Esophagus (tissue), 2 donors: ENCODE measurements at regions not wholly inside any gene's neighbourhood (a gene's known extent, or its start where the extent isn't known, plus 50 kb on each side); places are given as distances from the start of the nearest gene placed in this dataset.

Experiments
- H3K27ac ChIP-seq, 2 donors: one replicate each; pipeline ENCODE4 v1.5.1; 2013; ENCODE audit warnings: low read depth in 2 of 2, mild to moderate bottlenecking in 2 of 2, inconsistent platforms in 1 of 2, low read length in 1 of 2, moderate library complexity in 1 of 2
- H3K27me3 ChIP-seq, 2 donors: one replicate each; pipeline ENCODE4 v1.6.1; 2013; ENCODE audit warnings: low read length in 2 of 2, control low read depth in 1 of 2, mild to moderate bottlenecking in 1 of 2; ENCODE audit not compliant: insufficient read depth in 2 of 2, control insufficient read depth in 1 of 2
- H3K36me3 ChIP-seq, 2 donors: one replicate each; pipeline ENCODE4 v1.6.1; 2013; ENCODE audit warnings: low read length in 1 of 2; ENCODE audit not compliant: control insufficient read depth in 2 of 2, insufficient read depth in 2 of 2
- H3K4me1 ChIP-seq, 2 donors: one replicate each; pipeline ENCODE4 v1.6.1; 2013; ENCODE audit warnings: low read length in 1 of 2; ENCODE audit not compliant: control insufficient read depth in 2 of 2, insufficient read depth in 2 of 2
- H3K4me3 ChIP-seq, 2 donors: one replicate each; pipeline ENCODE4 v1.5.1; 2013; ENCODE audit warnings: low read length in 2 of 2, mild to moderate bottlenecking in 2 of 2, low read depth in 1 of 2, moderate library complexity in 1 of 2
- H3K9me3 ChIP-seq, 2 donors: one replicate each; pipeline ENCODE4 v1.6.1; 2013; ENCODE audit warnings: mild to moderate bottlenecking in 2 of 2, low read depth in 1 of 2, low read length in 1 of 2, moderate library complexity in 1 of 2; ENCODE audit not compliant: control insufficient read depth in 2 of 2, insufficient read depth in 1 of 2
- WGBS, 2 donors: extraction: QIAGEN DNeasy Blood & Tissue Kit; methylation state at CpG; one replicate each; pipeline ENCODE4 v1.1.7; 2013; 5-methylcytosine and 5-hydroxymethylcytosine counted together
- donor health status: healthy with polysubstance abuse.
- donor health status: Bipolar disorder and iron deficiency.

DNA sequence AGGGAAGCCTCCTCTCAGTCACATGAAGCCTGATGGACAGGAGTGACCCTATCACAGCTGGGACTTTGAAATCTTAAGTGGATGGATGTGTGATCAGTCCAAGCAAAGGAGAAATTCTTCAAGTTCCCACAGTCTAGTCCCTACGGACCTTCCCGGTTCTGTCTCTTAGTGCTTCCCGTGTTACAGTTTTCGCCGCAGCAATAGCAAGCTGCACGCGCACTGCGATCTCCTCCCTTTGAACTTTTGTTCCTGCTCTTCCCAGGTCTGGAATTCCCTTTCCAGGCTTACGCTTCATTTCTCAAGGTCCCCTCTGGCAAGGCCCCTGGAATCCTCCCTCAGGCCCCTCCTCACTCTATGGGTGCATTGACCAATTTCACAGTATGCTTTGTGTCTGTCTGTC lies 89.2 kb downstream of the VEGFA start:
- WGBS, 2 donors, result 94 to 95% methylated on average over 9 of the region's 9 CpGs
- Histone ChIP-seq H3K36me3 (no peaks in the 10 kb centered on the region), H3K27me3 (no peaks in the 10 kb centered on the region), H3K9me3 (no peaks in the 10 kb centered on the region), H3K4me3 (no peak overlapping the region), H3K27ac (no peak overlapping the region), H3K4me1 (no peaks in the 10 kb centered on the region)

DNA sequence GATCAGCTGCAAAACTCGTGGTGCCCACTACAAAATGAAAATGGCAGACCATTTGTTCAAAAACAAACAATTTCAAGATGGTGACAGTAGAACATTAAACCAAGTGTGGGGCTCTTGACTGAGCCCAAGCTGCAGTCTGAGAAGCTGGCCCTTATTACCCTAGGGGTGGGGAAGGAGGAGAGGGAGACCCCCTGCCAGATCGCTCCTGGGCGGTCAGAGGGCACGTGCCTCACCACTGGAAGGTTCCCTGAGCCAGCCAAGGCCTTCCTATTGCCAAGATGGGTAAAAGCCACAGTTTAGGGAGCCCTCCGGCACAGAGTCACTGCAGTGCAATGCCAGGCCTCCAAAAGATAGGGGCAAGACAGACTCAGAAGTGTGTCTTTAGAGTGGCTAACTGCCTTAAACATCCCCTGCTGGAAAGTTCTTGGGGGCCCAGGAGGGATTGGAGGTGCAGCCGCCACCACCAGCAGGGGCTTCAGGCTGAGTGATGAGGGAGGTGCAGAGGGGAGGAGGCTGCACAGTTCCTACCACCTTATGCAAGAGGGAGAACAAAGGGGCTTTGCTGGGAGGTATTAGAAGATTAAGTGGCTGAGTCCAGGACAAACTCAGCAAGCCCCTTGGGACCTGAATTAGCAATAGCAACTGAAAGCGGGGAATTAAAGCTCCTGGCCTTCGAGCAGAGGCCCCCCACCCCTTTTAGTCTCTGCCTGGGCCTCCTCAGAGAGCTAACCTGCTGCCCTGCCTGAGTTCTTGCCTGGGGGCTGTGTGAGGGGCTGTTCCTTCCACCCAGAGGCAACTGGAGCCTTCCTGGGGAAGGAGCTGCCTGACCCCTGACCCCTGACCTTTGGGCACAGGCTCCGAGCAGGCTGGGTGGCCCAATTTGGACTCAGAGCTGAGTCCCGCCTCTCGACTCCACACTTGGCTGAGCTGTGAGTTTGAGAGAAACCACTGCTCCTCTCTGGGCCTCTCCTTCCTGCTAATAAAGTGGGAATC lies 88.4 kb downstream of the VEGFA start:
- 90 to 92% methylated on average over 10 to 11 of the region's 11 CpGs for WGBS, 2 donors
- no peaks in the 10 kb centered on the region for H3K36me3 ChIP-seq
- H3K27me3 ChIP-seq, result no peaks in the 10 kb centered on the region

DNA sequence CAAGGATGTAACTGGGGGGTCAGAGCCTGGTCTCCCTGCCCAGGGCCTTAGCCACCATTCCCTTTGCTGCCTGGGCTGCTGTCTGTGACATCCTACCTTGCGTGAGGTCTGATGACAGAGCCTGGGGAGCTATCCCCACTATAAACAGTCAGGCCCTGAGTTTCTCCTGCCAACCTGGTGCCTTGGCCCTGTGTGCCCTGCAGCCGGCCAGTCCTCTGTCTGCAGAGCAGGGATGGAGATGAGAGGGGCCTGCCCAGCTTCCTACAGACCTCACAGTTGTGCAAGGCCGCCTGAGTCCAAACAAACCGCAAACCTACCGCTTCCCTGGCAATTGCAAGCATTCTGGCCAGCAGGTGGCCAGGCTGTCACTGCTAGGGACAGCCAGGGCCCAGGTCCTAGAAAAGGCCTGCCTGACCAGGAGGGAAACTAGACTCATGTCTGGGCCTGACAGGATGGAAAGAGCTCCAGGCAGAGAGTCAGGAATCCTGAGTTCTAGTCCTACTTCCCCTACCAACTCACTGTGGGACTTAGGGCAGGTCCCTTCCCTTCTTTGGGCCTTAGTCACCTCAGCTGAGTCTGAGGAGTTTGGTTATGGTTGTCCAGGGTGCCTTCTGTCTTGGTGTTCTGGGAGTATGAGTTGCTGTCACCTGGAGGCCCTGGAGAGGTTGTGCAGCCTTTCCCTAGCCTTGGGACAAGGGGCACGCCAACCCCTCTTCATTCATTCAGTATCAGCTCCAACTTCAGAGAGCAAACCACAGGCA lies 86.2 kb downstream of the VEGFA start:
- Histone ChIP-seq H3K9me3 (no peaks in the 10 kb centered on the region), H3K4me3 (no peak overlapping the region), H3K36me3 (no peaks in the 10 kb centered on the region), H3K4me1 (no peaks in the 10 kb centered on the region), H3K27ac (no peak overlapping the region), H3K27me3 (no peaks in the 10 kb centered on the region)
- 84 to 87% methylated on average over 6 of the region's 6 CpGs for WGBS, 2 donors

More for the DNA sequence above, 88.4 kb downstream of the VEGFA start:
- no peak overlapping the region for H3K27ac ChIP-seq
- no peaks in the 10 kb centered on the region for H3K9me3 ChIP-seq
- no peaks in the 10 kb centered on the region for H3K4me1 ChIP-seq
- H3K4me3 ChIP-seq, result no peak overlapping the region

DNA sequence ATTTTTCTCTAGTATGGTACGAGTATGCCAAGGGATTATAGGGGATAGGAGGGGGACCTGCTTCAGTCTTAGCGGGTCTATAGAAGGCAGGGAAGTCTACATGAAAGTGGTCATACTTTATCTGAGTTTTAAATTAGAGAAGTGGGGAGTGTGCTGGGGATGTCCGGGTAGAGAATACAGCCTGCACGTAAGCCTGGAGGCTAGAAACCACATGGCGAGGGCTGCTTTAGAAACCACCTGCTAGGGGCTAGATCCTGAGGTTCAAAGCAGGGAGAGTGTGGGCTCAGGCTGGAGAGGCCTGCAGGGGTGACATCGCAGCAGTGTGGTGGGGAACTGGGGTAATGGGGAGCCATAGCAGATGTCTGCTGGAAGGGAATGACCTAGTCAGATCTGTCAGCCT lies 85.2 kb downstream of the VEGFA start:
- Histone ChIP-seq H3K4me1 (no peaks in the 10 kb centered on the region), H3K4me3 (no peak overlapping the region), H3K27me3 (no peaks in the 10 kb centered on the region), H3K36me3 (no peaks in the 10 kb centered on the region), H3K9me3 (no peaks in the 10 kb centered on the region), H3K27ac (no peak overlapping the region)
- 81 to 88% methylated on average over 6 of the region's 6 CpGs for WGBS, 2 donors

DNA sequence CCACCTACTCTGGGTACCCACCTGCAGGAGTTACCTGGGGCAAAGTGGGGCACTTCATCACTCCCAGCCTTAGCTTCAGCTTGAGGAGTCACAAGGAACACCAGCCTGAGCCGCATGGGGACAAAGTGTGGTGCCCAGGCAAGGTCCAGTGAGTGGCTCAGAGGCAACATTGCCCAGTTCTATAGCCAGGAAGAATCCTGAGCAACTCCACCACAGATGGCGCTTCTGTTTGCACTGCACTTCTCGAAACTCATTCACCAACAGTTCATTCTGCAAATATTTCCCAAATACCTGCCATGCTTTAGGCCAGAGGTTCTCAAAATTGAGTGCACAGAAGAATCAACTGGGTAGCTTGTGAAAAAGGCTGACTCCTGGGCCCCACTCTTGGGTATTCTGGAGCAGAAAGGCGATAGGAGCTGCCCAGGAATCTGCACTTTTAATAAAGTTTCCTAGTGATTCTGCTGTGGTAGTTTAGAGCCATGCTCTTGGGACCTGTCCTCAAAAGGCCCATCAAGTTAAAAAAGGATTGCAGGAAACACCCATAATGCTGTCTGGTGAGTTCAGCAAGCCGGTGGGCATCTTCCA lies 83.1 kb downstream of the VEGFA start:
- H3K27ac ChIP-seq, result no peak overlapping the region
- no peaks in the 10 kb centered on the region for H3K4me1 ChIP-seq
- no peaks in the 10 kb centered on the region for H3K9me3 ChIP-seq
- H3K27me3 ChIP-seq, result no peaks in the 10 kb centered on the region
- WGBS, 2 donors, result 91 to 92% methylated on average over 5 of the region's 5 CpGs
- H3K4me3 ChIP-seq, result no peak overlapping the region
- H3K36me3 ChIP-seq, result no peaks in the 10 kb centered on the region

DNA sequence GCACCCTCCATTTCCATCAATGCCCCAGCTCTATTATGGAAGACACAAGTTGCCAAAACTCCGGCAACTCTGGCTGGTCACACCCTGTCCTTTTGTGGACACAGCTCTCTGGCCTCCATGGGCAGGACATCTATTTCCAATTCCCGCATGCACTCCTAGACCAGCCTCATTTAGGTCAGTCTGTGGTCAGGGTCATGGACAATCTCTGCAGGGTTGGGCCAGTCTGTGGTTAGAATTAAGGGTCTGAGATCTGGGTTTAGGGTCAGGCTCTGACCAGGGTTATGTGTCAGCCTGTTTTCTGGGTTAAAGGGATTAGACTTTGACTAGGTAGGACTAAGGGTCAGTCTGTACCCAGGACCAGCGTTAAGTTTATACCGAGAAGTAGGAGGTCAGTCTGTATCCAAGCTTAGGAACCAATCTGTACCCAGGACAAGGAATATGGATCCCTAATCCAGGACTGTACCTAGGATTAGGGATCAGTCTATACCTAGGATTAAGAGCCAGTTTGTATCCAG lies 82.4 kb downstream of the VEGFA start:
- H3K27me3 ChIP-seq, result no peaks in the 10 kb centered on the region
- no peaks in the 10 kb centered on the region for H3K9me3 ChIP-seq
- no peak overlapping the region for H3K4me3 ChIP-seq
- 97% methylated on average over 4 of the region's 4 CpGs for WGBS, 2 donors
- no peaks in the 10 kb centered on the region for H3K4me1 ChIP-seq
- no peaks in the 10 kb centered on the region for H3K36me3 ChIP-seq
- H3K27ac ChIP-seq, result no peak overlapping the region

DNA sequence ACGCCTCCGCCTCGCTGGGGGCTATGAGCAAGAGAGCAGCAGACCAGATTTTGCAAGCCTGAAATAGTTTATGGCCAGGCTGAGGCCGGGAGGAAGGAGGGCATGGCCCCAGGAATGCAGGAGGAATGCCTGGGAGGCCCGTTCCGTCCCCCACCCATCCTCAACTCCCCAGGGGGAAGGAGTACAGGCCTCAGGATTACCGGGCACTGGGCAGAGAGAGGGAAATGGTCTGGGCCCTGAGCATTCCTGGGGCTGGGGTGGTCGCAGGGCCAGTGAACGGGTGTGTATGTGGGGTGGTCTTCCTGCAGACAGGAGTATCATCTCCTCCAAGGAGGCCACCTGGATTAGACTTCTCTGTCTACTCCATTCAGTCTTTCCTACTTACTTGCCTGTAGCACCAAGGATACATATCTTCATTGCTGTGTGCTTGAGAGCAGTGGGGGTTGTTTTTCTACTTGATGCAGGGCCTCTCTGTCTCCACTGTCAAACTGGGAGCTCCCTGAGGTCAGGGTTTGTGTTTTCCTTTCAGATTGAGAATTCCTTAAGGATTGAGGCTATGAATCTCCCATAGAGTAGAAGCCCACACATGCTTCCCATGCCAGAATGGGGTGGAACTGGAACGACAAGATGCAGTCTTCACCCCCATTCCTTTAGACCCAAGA lies 81.3 kb downstream of the VEGFA start:
- H3K9me3 ChIP-seq, result no peaks in the 10 kb centered on the region
- no peak overlapping the region for H3K27ac ChIP-seq
- H3K36me3 ChIP-seq, result no peaks in the 10 kb centered on the region
- 88% methylated on average over 10 of the region's 10 CpGs for WGBS, 2 donors
- no peaks in the 10 kb centered on the region for H3K27me3 ChIP-seq
- H3K4me1 ChIP-seq, result no peaks in the 10 kb centered on the region
- H3K4me3 ChIP-seq, result no peak overlapping the region

DNA sequence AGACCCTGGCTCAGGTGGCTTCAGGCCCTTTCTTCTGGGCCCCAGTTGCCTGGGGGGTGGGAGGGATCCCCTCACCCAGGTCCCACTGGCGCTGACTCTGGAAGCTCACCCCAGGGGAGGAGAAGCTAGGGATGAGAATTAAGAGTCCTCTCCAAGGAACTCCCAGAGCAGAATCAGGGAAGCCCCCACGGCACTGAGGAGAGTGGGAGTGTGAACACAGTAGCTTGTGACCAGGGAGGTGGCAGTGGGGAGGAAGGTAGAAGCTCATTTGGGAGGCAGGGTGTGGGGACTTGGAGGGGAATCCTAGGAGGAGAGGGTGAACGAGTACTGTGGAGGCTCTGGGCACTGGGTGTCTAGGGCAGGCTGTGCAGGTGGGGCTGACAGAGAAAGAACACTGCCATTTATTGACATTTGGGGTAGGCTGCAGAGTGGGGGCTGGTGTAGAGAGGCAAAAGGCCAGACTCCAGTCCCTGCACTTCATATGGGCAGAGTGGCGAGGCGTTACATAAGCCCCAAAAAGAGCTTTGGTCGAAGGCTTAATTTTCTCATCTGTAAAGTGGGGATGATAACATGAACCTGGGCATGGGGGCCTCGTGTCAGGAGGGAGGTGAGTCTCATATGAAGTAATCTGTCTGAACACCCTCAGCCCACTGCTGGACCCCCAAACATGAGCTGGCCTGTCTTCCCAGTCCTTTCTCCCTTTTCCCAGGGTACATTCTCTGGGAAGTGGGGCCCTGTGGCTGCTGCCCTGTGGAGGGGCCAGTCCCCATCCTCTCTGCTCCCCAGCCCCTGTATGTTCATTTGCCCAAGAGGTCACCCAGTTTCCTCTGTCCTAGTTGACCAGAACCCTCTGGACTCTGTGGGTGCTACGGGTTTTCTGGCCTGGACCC lies 80.5 kb downstream of the VEGFA start:
- Histone ChIP-seq H3K4me3 (no peak overlapping the region), H3K9me3 (no peaks in the 10 kb centered on the region), H3K4me1 (no peaks in the 10 kb centered on the region), H3K36me3 (no peaks in the 10 kb centered on the region), H3K27me3 (no peaks in the 10 kb centered on the region), H3K27ac (no peak overlapping the region)
- 88 to 89% methylated on average over 8 of the region's 8 CpGs for WGBS, 2 donors
